ENCODE measurements at regions not wholly inside any gene's neighbourhood (a gene's known extent, or its start where the extent isn't known, plus 50 kb on each side); places are given as distances from the start of the nearest gene placed in this dataset.
A peak's percentile ranks its signal among the peaks of the same experiment; 100 is the strongest.

DNA sequence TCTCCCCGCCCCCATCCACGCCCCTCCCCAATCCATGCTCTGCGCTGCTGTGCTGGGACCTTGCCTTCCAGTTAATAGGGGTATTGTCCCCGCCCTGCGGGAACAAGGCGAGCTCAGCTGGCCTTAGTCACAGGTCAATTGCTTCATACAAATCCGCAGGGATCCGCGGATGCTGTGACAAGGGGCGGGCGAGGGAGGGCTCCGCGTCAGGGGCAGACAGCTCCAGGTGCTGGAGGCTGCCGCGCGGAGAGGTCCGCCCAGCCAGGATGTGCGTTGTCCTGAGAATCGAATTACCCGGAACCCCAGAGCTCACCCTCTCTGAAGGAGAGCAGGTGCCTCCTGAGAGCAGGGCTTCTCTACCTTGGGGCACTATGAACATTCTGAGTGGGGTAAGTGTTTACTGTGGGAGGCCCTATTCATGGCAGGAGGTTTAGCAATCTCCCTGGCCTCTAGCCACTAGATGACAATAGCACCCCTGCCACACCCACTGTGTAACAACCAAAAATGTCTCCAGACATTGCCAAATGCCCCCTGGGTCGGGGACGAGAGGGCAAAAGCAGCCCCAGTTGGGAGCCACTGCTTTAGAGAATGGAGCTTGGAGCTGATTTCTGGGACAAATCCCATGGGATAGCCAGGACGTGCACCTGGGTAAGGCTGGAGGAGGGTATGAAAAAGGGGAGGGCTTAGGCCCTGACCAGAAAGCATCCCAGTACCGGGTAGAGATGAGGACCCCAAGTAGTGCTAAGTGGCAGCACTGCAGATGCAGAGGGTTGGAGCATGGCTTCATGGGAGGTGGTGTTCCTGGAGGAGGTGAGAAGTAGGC, 138.2 kb downstream of the CYLD start:
- Mint-ChIP-seq H3K36me3 (ENCODE audit: low read depth) (no peaks in the 10 kb centered on the region), H3K9me3 (no peaks in the 10 kb centered on the region), H3K27me3 (ENCODE audit: insufficient read depth) (peaks cover 12% of the 10 kb centered on the region), H3K4me1 (peaks cover 18% of the 10 kb centered on the region), H3K27ac (no peak overlapping the region), H3K4me3 (peak overlapping the region; percentile 45)
- Histone ChIP-seq H3K36me3 (ENCODE audit: control insufficient read depth, insufficient read depth, low read length) (no peaks in the 10 kb centered on the region), H3K4me1 (ENCODE audit: control insufficient read depth, insufficient read depth, low read length) (peaks cover 7% of the 10 kb centered on the region), H3K4me3 (ENCODE audit: low read length) (peak overlapping the region; percentile 32), H3K9me3 (ENCODE audit: control insufficient read depth, low read length) (no peaks in the 10 kb centered on the region), H3K9ac (ENCODE audit: extremely low read depth, low read length, poor library complexity, severe bottlenecking) (no peak overlapping the region), H3K27ac (ENCODE audit: low read depth, low read length) (no peak overlapping the region), H3K27me3 (ENCODE audit: control insufficient read depth, insufficient read depth, low read length, poor library complexity, severe bottlenecking) (no peaks in the 10 kb centered on the region)
- WGBS, 2 experiments (ENCODE audit: insufficient coverage in 1 of 2, insufficient read length in 1 of 2) = 26 to 40% methylated on average over 11 to 24 of the region's 24 CpGs
- TF ChIP-seq, protein P1, sequence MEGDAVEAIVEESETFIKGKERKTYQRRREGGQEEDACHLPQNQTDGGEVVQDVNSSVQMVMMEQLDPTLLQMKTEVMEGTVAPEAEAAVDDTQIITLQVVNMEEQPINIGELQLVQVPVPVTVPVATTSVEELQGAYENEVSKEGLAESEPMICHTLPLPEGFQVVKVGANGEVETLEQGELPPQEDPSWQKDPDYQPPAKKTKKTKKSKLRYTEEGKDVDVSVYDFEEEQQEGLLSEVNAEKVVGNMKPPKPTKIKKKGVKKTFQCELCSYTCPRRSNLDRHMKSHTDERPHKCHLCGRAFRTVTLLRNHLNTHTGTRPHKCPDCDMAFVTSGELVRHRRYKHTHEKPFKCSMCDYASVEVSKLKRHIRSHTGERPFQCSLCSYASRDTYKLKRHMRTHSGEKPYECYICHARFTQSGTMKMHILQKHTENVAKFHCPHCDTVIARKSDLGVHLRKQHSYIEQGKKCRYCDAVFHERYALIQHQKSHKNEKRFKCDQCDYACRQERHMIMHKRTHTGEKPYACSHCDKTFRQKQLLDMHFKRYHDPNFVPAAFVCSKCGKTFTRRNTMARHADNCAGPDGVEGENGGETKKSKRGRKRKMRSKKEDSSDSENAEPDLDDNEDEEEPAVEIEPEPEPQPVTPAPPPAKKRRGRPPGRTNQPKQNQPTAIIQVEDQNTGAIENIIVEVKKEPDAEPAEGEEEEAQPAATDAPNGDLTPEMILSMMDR (conservative IDR thresholded peaks at IDR 0.05) = no peak
- peak; percentile 92 for DNase-seq

DNA sequence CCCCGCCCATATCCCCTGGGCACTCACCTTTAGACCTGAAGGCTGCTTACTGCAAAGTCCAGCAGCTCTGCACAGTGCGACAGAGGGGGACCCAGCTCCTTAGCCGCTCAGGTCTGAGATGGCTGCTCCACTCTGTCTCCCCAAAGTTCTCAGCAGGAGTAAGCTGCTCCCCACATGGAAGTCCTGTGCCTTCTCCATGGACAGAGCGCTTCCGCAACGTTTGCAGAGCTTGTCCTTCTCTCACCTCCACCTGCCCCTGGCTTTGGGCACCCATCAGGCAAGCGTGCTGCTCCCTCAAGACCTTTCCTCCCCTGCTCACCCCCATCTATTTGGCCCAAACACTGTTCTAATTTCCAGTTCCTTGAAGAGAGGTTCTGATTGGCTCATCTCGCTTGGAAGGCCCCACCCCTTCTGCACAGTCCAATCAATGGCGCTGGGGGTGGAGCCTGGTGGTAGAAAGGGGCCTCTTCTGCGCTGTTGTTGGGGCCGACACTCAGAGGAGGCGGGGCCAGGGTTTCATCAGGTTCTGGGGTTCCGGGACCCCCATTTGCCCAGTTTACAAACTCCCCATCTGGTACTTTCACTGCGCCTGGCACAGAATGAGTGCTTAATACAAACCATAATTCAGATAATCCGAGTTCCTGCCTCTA, 137.2 kb downstream of the CYLD start:
- no peaks in the 10 kb centered on the region for H3K9me3 Mint-ChIP-seq
- H3K9ac ChIP-seq (ENCODE audit: extremely low read depth, low read length, poor library complexity, severe bottlenecking) = no peak overlapping the region
- peaks cover 7% of the 10 kb centered on the region for H3K4me1 ChIP-seq (ENCODE audit: control insufficient read depth, insufficient read depth, low read length)
- H3K4me3 Mint-ChIP-seq = peak overlapping the region; percentile 45
- no peak overlapping the region for H3K4me3 ChIP-seq (ENCODE audit: low read length)
- DNase-seq = no peak
- H3K36me3 Mint-ChIP-seq (ENCODE audit: low read depth) = no peaks in the 10 kb centered on the region
- no peaks in the 10 kb centered on the region for H3K36me3 ChIP-seq (ENCODE audit: control insufficient read depth, insufficient read depth, low read length)
- H3K27ac ChIP-seq (ENCODE audit: low read depth, low read length) = no peak overlapping the region
- H3K9me3 ChIP-seq (ENCODE audit: control insufficient read depth, low read length) = no peaks in the 10 kb centered on the region
- H3K27me3 Mint-ChIP-seq (ENCODE audit: insufficient read depth) = peaks cover 12% of the 10 kb centered on the region
- 89 to 94% methylated on average over 14 to 15 of the region's 15 CpGs for WGBS, 2 experiments (ENCODE audit: insufficient coverage in 1 of 2, insufficient read length in 1 of 2)
- no peak overlapping the region for H3K27ac Mint-ChIP-seq
- H3K27me3 ChIP-seq (ENCODE audit: control insufficient read depth, insufficient read depth, low read length, poor library complexity, severe bottlenecking) = no peaks in the 10 kb centered on the region
- TF ChIP-seq, protein P1 (conservative IDR thresholded peaks at IDR 0.05) = no peak
- peaks cover 14% of the 10 kb centered on the region for H3K4me1 Mint-ChIP-seq

DNA sequence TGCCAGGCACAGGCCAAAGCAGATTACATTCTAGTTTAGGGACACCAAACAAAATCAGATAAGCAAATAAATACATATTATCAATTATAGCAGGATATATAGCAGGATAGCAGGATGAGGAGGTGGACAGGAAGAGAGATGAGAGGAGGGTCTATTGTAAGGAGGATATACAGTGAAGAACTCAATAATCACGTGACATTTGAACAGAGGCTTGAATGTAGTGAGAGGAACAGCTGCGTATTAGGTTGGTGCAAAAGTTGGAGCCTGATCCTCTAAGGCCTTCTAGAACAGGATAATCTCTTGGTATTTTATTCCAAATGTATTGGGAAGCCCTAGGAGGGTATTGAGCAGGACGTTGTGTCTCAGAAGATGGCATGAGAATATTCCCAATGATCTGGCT, 136.7 kb downstream of the CYLD start:
- TF ChIP-seq, protein P1 (conservative IDR thresholded peaks at IDR 0.05) = no peak
- DNase-seq = no peak
- no peak overlapping the region for H3K4me3 ChIP-seq (ENCODE audit: low read length)
- Mint-ChIP-seq H3K27me3 (ENCODE audit: insufficient read depth) (peaks cover 12% of the 10 kb centered on the region), H3K36me3 (ENCODE audit: low read depth) (no peaks in the 10 kb centered on the region), H3K4me3 (no peak overlapping the region), H3K27ac (no peak overlapping the region), H3K9me3 (no peaks in the 10 kb centered on the region), H3K4me1 (peaks cover 14% of the 10 kb centered on the region)
- no peaks in the 10 kb centered on the region for H3K36me3 ChIP-seq (ENCODE audit: control insufficient read depth, insufficient read depth, low read length)
- H3K9ac ChIP-seq (ENCODE audit: extremely low read depth, low read length, poor library complexity, severe bottlenecking) = no peak overlapping the region
- WGBS, 2 experiments (ENCODE audit: insufficient coverage in 1 of 2, insufficient read length in 1 of 2) = 80 to 82% methylated on average over 2 to 3 of the region's 3 CpGs
- no peaks in the 10 kb centered on the region for H3K27me3 ChIP-seq (ENCODE audit: control insufficient read depth, insufficient read depth, low read length, poor library complexity, severe bottlenecking)
- no peak overlapping the region for H3K27ac ChIP-seq (ENCODE audit: low read depth, low read length)
- peaks cover 7% of the 10 kb centered on the region for H3K4me1 ChIP-seq (ENCODE audit: control insufficient read depth, insufficient read depth, low read length)
- H3K9me3 ChIP-seq (ENCODE audit: control insufficient read depth, low read length) = no peaks in the 10 kb centered on the region
